GM19455 (cell line): ENCODE measurements at regions not wholly inside any gene's neighbourhood (a gene's known extent, or its start where the extent isn't known, plus 50 kb on each side); places are given as distances from the start of the nearest gene placed in this dataset.
"Not testable (repeated sequence)": the region's sequence is repeated elsewhere in the genome, so short reads cannot be mapped to it uniquely, and the experiment has no call there.

Experiments
- ATAC-seq: cut with Tn5 transposase; IDR thresholded peaks from one replicate; pipeline ENCODE4 v1.9.1; 2021; ENCODE audit not compliant: unreplicated experiment

DNA sequence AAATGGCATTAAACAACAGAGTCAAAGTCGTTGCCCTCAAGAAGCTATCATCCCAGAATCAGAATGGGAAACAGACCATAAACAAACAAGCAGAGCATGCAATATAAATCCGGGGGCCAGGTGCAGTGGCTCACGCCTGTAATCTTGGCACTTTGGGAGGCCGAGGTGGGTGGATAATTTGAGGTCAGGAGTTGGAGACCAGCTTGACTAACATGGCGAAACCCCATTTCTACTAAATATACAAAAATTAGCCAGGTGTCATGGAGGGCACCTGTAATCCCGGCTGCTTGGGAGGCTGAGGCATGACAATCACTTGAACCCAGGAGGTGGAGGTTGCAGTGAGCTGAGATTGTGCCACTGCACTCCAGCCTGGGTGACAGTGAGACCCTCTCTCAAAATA lies 249.8 kb downstream of the CYRIA start:
- ATAC-seq, result not testable (repeated sequence)

DNA sequence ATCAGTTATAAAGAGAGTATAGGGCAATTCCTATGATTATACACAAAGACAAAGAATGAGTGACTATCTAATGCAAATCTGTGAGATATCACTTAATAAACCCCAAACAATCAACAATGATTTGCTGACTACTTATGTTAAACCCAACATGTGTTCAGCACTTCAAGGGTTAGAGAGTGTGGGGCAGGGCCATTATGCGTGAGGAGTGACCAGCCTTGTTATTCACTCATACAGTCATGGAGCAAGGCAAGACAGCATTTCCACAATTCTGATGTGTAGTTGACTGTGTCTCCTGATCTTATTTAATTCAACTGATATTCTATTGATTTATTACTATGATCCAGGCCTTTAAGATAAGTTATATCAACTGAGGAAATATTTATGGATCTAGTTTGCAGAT lies 251.7 kb downstream of the CYRIA start:
- no peak for ATAC-seq

DNA sequence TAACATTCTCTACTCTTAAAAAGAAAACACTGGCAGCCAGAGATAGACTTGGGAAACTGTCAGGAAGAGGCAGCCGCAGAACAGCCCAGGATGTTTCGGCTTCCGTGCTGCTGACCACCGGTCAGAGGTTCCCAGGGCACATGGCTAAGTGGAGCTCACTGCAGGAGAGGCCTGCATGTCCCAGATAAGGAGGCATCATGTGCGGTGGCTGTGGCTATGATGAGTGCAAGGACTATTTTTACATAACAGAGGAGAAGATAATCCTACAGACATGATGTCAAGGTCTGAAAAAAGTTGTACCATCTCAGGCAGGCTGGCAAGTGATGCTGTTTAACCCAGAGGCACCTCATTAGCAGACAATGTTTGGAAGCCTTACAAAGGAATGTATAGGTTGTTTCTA lies 252.3 kb downstream of the CYRIA start:
- ATAC-seq, result no peak

DNA sequence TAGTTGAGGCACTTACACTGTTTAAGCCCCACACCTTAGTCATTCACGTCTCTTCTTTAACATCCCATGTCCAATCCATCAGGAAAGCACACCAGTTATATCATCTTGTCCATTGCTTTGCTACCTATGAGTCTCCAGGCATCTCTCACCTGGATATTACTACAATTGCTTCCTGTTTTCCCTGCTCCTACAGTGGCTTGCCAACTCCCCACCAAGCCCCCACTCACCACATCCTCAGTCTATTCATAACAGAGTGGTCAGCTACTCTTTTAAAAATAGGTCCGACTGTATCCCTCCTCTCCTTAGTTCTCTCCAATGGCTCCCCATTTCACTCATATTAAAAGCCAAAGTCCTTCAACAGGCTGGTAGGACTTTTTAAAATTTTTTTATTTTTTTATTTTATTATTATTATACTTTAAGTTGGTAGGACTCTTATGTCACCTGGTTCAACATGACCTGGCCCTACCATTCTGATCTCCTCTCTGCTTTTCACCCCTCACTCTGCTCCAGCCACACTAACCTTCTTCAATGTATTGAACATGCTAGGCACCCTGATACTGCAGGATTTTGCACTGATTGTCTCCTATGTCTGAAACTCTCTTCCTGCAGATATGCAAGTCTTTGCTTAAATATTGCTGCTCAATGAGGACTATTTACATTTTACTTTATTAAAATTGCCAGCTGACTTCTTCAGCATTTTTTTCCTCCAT lies 253.2 kb downstream of the CYRIA start:
- no peak for ATAC-seq

DNA sequence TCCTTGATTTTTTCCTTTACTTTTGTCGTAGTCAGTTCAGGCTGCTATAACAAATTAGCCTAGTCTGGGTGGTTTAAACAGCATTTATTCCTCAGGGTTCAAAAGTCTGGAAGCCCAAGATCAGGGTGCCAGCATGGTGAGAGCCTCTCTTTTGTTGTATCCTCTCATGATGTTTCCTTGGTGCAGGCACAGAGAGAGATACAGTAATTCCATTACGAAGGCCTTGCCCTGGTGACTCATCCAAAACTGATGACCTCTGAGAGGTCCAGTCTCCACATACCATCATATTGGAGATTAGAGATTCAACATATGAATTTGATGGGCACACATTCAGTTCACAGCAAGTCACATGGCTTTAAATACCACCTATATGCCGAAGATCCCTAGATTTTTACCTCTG lies 253.8 kb downstream of the CYRIA start:
- no peak for ATAC-seq

DNA sequence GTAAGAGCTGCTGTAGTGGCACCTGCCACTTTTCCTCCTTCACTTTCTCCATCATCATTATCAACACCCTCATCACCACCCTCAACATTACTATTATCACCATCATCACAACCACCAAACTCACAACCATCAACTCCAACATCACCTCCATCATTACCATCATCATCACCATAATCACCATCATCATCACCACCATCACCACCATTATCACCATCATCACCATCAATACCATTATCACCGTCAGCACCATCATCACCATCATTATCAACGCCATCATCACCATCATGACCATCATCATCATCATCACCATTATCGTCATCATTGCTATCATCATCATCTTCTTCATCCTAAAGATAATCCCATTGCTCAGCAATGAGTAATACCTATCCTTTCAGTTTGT lies 255.8 kb downstream of the CYRIA start:
- ATAC-seq, result no peak

DNA sequence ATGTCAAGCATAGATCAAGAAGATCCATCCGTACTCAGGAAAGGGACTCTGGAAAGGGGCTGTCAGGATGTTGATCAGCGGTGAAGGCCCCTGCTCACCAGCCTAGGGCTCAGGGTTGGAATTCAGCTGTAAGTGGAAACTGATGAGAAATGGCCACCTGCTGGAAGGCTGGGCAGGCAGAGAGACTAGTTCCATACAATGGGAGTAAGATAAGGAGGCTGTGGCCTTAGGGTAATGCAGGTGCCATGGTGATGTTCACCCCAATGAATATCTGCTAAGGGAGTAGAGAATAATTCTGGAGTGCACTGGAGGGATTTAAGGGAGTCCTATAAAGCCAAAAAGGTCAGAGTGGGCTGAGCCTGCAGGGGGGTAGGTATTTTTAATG lies 256.6 kb downstream of the CYRIA start:
- ATAC-seq, result no peak

DNA sequence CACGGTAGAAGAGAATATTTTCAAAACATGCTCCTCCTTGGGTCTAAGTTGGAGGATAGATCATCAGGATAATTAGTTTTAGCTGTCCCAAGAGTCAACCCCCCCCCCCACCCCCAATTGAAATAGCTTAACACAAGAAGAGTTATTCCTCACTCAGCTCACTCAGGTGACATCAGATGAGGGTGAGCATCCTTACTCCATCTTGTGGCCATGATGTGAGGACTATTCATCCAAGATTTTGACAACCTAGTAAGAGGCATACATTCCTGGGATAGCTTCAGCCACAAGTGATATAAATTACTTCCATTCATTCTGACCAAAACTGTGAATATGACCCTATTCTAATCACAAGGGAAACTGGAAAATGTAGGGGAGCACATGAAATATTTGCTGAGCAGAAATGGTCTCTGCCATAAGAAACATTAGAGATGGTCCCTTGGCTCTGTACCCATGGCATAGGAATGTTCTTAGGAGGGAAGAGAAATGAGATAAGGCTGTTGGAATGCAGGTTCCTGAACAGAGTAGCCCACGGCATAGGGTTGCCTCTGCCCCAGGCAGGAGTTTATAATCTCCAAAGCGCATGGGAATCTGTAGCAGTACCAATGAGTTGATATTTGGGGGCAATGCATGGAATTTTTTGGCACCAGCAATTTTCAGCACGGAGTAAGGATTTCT lies 257.2 kb downstream of the CYRIA start:
- ATAC-seq, result no peak

DNA sequence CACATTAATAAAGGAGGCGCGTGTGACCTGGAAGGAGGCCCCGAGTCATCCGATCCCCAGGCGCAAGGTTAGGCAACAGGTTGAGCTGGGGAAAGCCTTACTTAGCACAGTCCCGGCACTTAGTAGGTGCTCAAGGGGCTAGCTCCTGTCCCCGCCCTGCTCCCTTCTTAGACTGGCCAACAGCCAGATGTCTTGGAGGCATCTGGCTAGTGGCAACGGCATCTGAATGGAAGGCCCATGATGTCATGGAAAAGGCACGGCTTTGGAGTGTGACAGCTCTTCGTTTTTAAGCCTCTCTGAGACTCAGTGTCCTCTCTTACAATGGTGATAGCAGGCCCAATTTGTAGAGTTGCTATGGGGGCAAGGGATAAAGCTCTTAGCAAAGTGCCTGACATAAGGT lies 258.3 kb downstream of the CYRIA start:
- no peak for ATAC-seq

DNA sequence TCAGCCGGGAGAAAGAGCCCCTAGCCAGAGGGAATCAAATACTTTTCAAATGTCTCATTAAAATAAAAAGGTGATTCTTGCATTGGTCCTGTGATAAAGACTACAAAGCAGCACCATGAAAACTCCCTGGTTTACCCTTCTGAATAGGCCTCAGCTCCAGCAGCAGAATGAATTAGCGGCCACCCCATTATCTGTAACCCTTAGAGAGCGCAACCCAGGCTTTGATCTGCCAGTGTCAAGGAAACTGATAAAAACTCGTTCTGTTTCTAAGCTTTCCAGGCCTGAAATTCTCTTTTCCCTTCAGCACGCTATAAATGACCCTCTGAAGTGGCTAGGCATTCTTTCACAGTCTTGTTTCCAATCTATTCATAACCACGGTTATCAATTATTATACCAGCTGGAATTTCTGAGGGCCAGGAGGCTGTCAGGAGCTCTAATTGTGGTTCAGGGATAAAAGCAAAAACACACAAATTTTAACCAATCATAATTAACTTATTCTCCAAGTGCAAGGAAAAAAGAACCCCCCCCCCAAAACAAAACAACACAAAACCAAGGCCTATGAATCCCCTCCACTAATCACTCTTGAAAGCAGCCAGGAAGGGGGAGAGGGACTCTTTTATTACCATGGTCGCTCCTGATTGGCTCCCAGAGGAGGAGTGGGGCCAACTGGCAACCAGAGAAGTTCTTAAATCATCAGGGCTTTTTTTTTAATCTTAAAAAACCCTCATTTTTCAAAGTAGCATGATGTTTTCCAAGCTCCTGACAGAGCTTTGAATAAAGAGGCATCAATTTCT lies 258.9 kb downstream of the CYRIA start:
- ATAC-seq, result no peak

DNA sequence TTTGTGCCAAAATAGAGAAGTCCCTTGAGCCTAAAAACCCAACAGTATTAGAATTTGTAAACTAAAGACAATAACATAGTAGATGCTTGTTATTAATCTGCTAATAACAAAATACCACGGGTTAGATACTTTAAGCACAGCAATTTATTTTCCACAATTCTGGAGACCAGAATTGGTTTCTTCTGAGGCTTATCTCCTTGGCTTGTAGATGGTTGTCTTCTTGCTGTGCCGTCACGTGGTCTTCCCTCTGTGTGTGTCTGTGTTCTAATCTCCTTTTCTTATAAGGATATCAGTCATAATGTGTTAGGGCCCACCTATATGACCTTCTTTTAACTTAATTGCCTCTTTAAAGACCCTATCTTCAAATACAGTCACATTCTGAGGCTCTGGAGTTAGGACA lies 260.1 kb downstream of the CYRIA start:
- ATAC-seq, result no peak

DNA sequence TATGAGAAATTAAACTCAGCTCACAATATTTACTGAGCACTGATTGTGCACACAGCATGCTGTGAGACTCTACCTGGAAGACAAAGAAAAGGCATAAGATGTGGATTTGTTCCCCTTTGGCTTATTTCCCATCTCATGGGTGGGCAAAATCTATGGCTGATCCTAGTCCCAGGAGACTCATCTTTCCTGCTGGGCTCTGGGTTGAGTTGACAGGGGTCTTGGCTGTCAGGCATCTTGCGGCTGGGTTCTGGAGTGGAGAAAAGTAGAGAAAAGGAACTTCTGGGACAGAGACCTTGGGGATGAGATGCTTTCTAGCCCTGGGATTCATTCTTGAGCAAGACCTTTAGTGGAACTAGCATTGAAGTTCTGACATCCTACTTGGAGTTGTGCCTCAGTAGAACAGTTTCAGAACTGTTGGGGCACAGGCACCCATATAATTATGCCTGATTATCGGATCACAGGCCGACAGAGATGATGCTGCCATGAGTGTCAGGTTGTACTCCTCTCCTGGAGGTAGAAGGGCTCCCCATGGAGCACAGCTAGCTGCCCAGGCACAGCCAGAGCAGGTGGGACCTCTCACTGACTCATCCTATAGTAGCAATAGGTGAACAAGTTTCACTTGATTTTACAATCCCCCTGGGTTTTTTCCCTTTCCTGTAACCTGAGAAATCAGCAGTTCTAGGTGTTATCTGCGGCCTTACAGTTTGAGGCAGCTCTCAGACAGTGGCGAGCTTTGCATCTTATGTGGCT lies 260.9 kb downstream of the CYRIA start:
- ATAC-seq, result no peak

DNA sequence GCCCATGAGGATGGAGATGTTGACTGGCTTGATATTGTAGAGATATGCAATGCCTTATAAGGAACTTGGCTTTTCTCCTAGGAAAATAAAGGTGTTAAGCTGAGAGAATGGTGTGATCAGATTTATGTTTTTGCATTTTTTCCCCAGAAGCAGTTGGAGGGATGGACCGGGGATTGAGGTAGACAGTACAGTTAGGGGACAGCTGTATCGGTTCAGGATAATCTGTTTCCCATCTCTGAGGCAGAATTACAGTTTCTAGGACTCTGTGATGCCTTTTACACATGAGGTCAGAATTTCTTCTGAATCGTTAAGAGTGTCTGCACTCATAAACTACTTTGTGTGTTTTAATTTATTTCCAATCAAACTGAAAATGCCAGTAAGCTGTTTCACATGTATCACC lies 261.5 kb downstream of the CYRIA start:
- ATAC-seq, result no peak

DNA sequence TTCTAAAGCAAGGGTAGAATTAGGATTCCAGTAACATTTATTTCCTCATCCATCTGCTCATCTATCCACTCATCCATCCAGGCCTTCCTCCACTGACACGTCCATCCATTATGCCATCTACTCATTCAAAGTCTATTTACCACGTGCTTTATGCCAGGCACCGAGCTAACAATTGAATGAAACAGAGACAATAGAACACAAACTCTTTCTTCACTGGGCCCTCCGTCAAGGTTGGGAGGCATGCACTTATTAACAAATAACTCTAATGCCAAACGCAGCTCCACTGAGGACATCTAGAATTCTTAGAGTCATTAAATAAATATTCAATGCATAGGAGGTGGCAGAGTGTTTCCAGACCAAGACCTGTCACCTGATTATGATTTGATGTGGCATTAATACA lies 262.7 kb downstream of the CYRIA start:
- no peak for ATAC-seq

DNA sequence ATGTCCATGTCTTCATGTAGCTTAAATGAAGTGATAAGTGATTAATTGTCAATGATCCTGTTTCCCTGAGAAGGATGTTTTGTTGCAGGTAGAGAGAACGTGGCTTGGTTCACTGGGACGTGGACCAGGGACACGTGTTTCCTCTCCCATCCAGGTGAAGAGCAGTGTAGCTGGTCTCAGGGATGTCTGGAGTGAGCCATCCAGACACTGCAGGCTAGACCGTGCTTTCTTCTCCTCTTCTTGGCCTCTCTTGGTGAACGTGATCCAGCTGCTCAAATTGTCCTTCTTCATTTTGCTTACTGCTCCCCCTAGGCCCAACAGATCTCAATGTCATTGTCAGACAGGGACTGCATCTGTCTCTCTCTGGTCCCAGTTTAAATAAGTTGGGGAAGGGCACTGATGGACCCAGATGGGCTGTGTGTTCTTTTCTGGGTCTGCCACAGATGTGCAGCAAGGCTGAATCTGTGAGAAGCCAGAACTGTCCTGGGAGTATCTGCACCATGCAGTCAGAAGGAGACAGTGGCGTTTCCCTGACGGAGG lies 263.8 kb downstream of the CYRIA start:
- no peak for ATAC-seq

DNA sequence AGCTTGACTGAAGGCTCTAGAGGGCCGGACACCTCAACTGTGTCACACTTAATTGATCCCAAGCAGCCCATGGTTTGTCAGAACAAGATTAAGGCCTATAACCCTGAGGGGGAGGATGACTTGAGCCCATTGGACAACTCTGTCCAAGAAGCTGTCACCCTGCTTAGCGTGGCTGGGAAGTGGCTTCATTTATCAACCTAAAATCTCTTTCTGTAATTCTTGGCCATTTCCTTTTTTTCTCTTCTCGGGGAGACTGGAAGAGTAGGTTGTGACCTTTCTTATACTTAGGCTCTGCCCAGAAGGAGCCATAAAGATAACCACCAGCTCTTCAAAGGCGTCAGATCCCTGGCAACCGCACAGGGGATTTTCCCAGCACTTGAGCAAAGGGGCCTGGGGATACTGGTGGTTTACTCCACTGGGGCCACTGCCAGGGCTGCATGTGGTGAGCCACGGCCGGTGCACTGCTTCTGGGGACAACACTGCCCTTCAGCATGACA lies 265.5 kb downstream of the CYRIA start:
- no peak for ATAC-seq

DNA sequence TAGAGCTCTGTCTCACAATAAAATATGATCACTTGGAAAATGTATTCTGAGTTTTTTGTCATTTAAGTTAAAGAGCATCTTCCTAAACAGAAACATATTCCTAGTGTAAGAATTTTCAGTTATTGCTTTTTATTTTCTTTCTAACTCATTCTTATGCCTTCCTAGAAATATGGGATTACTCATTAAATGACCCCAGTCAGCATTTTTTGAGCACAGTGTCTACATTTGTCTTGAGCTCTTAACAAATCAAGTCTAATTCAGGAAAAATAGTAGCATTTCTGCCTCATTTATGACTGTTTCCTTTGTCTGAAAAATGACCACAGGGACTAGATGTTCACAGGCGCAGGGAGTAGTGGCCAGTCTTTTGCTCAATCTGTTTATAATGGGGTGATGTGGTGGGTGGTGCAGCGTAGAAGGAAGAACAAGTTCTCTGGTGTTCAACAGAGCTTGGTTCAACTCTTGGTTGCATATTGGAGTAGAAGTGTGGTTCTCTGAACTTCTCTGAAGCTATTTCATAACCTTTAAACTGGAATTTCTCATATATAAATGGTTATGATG lies 267.1 kb downstream of the CYRIA start:
- no peak for ATAC-seq

DNA sequence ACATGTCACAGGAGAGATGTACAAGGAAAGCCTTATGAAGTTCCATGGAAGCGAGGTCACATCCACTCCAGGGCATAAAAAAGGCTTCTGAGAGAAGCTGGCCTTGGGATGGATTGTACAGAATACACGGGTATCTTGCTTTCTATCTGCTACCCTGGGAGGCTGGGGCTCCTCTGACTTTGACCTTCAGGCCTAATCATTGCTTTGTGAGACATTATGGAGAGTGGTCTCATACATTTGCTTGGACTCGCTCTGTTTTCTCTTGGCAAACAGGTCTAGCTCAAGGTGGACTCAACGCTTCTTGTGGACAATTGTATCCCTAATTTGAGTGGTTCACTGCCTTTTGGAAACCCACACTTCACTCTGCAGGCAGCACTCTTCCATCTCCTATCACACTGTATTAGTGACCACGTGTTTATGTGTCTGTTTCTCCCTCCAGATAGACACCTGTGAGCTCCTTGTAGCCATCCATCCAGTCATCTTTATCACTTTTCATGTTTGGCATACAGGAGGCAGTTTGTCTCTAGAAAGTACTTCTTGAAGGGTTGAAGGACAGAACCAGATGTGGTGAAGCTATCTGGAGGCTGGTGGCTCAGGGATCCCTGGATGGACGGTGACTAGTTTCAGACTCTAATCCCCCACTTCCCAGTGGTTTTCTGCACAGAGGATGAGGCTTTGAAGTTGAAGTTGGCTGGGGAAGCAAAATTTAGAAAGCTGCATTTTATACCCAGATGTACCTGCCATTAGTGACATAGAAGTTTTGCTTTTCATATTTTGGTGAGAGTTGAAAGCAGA lies 267.8 kb downstream of the CYRIA start:
- ATAC-seq, result no peak

DNA sequence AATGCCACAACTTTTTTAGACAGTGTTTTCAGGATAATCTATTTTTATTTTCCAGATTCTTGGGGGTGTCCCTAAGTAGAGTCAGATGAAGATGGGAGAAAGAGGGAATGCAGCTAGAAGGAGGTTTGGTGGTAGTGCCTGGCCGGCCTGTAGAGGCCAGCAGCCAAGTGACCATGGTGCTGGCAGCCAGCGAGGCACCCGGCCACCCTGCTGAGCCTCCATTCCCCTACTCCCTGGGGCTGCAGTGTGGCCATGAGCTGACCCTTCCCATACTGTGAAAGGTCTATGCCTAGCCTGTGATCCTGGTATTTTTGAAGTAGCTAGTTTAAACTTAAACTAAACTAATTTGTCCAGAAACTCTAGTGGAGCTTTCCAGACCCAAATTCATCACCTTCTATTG lies 268.6 kb downstream of the CYRIA start:
- ATAC-seq, result no peak

DNA sequence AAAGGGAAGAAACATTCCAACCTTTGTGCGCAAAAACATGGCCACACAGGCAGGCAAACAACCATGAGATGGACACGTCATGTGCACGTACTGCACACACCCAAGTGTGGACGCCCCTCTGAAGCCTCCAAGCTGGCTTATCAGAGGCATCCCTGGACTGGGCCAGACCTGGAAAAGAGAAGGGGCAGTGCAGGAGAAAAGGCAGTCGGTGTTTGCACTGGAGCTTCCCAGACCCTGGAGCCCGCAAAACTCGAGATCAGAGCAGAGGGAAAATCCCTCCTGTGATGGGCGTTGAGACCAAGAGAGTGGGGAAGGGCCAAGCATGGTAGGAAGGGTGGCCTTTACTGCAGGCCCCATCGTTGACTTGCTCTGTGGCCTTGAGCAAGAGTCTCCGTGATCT lies 269.5 kb downstream of the CYRIA start:
- no peak for ATAC-seq
